Superior temporal gyrus (tissue), 1 donor: ENCODE measurements at regions not wholly inside any gene's neighbourhood (a gene's known extent, or its start where the extent isn't known, plus 50 kb on each side); places are given as distances from the start of the nearest gene placed in this dataset.

Source experiments
- DNase-seq: peaks from one replicate; pipeline ENCODE4 v3.0.0-alpha.2; 2016; ENCODE audit errors: extremely low spot score

GRCh38 chr18:28526196-28526595, 349.3 kb upstream of the CDH2 start:
- DNase-seq, result no peak

GRCh38 chr18:28523758-28524475, 347.0 kb upstream of the CDH2 start:
- no peak for DNase-seq

DNA sequence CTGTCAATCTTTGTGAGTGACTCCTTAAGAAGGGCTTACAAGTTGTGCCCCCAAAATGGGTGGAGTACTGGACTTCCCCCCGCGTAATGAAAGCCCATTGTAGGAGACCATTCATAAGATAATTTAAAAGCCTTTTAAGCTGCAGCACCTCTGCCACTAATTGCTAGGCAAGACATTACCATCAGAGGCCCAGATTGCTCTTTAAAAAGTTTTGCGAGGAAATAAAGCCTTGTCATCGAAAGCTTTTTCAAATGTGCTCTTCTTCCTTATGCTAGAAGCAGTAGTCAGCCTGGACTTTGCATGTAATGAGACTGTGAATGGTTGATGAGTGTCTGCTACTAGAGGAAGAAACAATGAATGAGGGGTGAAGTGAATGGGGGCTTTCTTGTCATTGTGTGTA, 345.3 kb upstream of the CDH2 start:
- DNase-seq, result no peak

GRCh38 chr18:28519997-28520396, 343.1 kb upstream of the CDH2 start:
- no peak for DNase-seq

DNA sequence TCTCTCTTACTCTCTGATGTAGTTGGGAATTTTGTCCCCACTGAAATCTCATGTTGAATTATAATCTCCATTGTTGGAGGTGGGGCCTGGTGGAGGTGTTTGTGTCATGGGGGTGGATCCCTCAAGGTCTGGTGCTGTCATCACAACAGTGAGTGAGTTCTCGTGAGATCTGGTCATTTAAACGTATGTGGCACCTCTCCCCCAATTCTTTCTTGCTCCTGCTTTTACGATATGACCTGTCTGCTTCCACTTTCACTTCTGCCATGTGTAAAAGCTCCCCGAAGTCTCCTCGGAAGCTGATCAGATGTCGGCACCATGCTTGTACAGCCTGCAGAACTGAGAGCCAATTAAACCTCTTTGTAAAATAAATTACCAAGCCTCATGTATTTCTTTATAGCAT, 337.8 kb upstream of the CDH2 start:
- DNase-seq, result no peak

- DNase-seq, result no peak
These were observed 335.4 kb upstream of the CDH2 start for GRCh38 chr18:28512357-28512756.

DNA sequence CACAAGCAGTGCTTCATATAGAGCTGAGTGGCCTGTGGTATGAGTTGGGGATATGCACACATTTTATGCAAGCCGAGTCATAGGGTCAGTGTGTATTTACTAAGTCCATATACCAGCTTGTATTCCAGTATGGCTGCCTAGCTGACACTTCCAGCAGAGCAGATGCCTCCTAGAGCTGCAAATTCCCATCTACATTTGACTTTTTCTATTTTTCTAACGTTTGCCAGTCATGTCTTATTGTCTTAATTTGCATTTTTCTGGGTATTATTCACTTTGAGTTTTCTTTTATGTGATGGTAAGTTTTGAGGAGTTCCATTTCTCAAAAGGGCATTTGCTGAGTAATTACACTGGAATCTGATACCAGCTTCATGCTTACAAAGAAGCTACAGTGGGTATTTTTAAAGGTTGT, 334.5 kb upstream of the CDH2 start:
- no peak for DNase-seq

GRCh38 chr18:28510210-28510609, 333.3 kb upstream of the CDH2 start:
- no peak for DNase-seq

DNA sequence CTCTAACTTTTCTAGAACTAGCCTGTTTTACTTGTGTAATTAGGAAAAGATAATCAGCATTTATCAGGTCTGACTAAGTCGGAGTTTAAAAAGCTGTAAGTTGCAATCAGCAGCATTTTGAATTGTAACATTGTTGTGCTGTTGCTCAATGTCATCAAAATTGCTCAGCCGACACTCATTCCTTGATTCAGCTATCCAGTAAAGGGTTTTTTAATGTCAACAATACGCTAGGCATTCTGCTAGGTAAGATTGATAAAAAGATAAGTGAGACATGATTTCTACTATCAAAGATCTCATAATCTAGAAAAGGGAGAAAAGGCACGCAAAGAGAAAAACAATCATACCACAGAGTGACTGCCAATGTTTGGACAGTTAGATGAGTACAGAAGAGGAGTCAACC, 327.1 kb upstream of the CDH2 start:
- no peak for DNase-seq

DNA sequence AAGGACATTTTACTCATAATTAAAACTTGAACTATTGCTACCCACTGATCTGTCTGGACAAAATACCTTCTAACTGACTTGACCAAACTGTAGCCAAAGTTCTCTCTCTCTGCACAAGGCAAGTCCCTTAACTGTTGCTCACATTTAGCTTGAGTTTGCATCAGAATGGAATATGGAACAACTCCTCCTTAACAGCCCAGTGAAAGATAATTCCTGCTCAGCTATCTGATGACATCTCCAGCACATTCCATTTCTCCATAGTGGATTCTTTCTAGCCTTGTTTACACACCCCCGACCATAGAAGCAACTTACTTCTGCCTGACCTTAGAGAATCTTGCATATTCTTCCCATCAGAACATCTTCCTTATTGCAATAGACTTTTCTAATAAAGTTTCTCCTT, 317.2 kb upstream of the CDH2 start:
- no peak for DNase-seq

GRCh38 chr18:28485918-28486317, 309.0 kb upstream of the CDH2 start:
- no peak for DNase-seq

GRCh38 chr18:28485210-28485801, 308.4 kb upstream of the CDH2 start:
- DNase-seq, result no peak

- DNase-seq, result no peak
These were observed 301.6 kb upstream of the CDH2 start for GRCh38 chr18:28478531-28478930.

GRCh38 chr18:28476302-28476701, 299.4 kb upstream of the CDH2 start:
- DNase-seq, result no peak

- no peak for DNase-seq
These were observed 293.0 kb upstream of the CDH2 start for GRCh38 chr18:28469946-28470345.

DNA sequence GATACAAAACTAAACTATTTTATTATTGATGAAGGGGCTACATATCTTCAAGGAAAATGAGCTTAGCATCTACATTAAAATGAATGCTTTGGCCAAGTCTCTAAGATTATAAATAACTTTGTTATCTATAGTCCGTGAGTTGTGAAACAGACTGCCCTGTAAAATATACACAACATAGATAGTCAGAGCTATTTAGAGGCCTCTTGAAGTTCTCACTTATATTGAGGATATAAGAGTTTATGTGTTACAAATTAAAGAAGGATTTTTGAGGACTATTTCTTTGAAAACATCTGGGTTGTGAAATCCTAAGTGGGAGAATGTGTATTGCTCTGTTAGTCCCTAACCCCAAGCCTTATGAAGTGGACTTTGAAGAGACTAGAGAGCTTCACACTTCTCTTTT, 292.0 kb upstream of the CDH2 start:
- no peak for DNase-seq

- DNase-seq, result no peak
These were observed 289.3 kb upstream of the CDH2 start for GRCh38 chr18:28466204-28466603.

DNA sequence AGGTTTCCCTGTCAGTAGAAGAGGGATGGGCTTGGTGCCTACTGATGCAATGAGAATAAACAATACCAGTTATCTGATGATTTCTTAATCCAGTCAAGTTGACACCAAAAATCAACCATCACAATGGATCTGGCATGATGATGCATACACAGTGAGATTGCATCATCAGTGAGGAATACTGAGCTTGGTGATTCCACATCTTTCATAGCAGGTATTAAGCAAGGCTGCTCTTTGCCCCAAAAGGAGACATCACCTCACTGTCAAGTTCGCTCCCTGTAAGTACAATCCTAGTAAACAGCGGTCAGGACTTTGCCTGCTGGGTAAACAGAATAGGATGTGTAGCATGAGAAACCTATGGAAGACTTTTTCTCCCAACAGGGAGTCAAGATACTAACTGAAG, 282.7 kb upstream of the CDH2 start:
- no peak for DNase-seq

DNA sequence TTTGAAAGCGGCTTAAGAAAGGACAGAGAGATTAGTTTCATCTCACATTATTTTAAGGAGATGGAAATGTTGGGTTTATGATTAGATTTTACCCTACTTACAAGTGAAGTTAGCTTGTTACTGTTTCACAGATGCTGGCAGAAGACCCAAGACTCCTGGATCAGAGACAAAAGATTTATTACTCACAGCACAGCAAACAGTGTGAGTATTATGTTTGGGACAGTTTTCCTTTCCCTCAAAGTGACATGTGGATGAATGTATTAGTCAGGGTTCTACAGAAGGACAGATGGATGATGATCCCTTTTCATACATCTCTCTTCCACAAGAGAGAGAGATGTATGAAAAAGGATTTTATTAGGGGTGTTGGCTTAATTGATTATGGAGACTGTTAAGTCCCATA, 281.8 kb upstream of the CDH2 start:
- DNase-seq, result no peak

- DNase-seq, result no peak
These were observed 280.9 kb upstream of the CDH2 start for GRCh38 chr18:28457784-28458183.

- DNase-seq, result no peak
These were observed 279.0 kb upstream of the CDH2 start for GRCh38 chr18:28455971-28456370.

DNA sequence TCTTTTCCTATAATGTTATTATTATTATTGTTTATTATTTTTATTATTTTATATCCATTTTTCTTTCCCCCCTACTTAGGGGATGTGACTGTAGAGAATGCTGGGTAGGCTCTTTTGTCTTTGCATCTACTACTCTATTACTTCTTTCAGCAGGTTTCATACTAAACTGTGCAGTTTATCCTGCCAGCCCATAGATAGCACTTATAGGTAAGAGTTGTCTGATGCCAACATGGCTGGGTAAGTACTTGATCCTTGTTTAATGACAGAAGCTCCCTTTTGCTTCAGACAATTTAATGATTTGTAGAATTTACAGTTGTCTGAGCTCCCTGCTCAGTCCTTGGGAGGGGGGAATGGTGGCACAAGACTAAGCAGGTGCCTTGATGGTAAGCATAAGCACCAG, 262.9 kb upstream of the CDH2 start:
- no peak for DNase-seq

- no peak for DNase-seq
These were observed 261.5 kb upstream of the CDH2 start for GRCh38 chr18:28438381-28438780.

GRCh38 chr18:28432339-28432738, 255.4 kb upstream of the CDH2 start:
- DNase-seq, result no peak
